ENCODE measurements at regions not wholly inside any gene's neighbourhood (a gene's known extent, or its start where the extent isn't known, plus 50 kb on each side); places are given as distances from the start of the nearest gene placed in this dataset.

GRCh38 chr11:15585602-15586331, 471.0 kb downstream of the INSC start:
- peak; percentile 77 for DNase-seq

GRCh38 chr11:15586741-15587473, 472.2 kb downstream of the INSC start:
- peak; percentile 50 for DNase-seq

- no peak for DNase-seq
Observed at GRCh38 chr11:15589070-15589626, 474.4 kb downstream of the INSC start.

- no peak for DNase-seq
Observed at GRCh38 chr11:15590132-15590531, 475.4 kb downstream of the INSC start.

GRCh38 chr11:15591112-15591537, 476.4 kb downstream of the INSC start:
- DNase-seq: no peak

- DNase-seq: no peak
Observed at GRCh38 chr11:15594607-15595006, 479.9 kb downstream of the INSC start.

- no peak for DNase-seq
Observed at GRCh38 chr11:15599376-15599775, 484.7 kb downstream of the INSC start.

- DNase-seq: no peak
Observed at GRCh38 chr11:15602047-15602446, 487.3 kb downstream of the INSC start.

GRCh38 chr11:15602785-15603567, 488.3 kb downstream of the INSC start:
- peak; percentile 84 for DNase-seq

GRCh38 chr11:15605094-15605493, 490.4 kb downstream of the INSC start:
- DNase-seq: no peak

- DNase-seq: no peak
Observed at GRCh38 chr11:15607361-15608036, 492.8 kb downstream of the INSC start.

- DNase-seq: no peak
Observed at GRCh38 chr11:15609445-15609844, 494.7 kb downstream of the INSC start.

GRCh38 chr11:15610881-15611280, 496.2 kb downstream of the INSC start:
- DNase-seq: no peak

GRCh38 chr11:15613251-15613650, 498.5 kb downstream of the INSC start:
- DNase-seq: no peak

- no peak for DNase-seq
Observed at GRCh38 chr11:15613789-15614188, 499.1 kb downstream of the INSC start.

- no peak for DNase-seq
Observed at GRCh38 chr11:15615398-15616096, 500.8 kb downstream of the INSC start.

- DNase-seq: no peak
Observed at GRCh38 chr11:15616130-15617105, 501.7 kb downstream of the INSC start.

GRCh38 chr11:15617126-15617525, 502.4 kb downstream of the INSC start:
- DNase-seq: no peak

- no peak for DNase-seq
Observed at GRCh38 chr11:15618583-15619032, 503.9 kb downstream of the INSC start.

- no peak for DNase-seq
Observed at GRCh38 chr11:15621565-15621964, 506.8 kb downstream of the INSC start.

All from hindlimb muscle (tissue), 1 donor.